ENCODE measurements at regions not wholly inside any gene's neighbourhood (a gene's known extent, or its start where the extent isn't known, plus 50 kb on each side); places are given as distances from the start of the nearest gene placed in this dataset.
"Not testable (repeated sequence)": the region's sequence is repeated elsewhere in the genome, so short reads cannot be mapped to it uniquely, and the experiment has no call there.

DNA sequence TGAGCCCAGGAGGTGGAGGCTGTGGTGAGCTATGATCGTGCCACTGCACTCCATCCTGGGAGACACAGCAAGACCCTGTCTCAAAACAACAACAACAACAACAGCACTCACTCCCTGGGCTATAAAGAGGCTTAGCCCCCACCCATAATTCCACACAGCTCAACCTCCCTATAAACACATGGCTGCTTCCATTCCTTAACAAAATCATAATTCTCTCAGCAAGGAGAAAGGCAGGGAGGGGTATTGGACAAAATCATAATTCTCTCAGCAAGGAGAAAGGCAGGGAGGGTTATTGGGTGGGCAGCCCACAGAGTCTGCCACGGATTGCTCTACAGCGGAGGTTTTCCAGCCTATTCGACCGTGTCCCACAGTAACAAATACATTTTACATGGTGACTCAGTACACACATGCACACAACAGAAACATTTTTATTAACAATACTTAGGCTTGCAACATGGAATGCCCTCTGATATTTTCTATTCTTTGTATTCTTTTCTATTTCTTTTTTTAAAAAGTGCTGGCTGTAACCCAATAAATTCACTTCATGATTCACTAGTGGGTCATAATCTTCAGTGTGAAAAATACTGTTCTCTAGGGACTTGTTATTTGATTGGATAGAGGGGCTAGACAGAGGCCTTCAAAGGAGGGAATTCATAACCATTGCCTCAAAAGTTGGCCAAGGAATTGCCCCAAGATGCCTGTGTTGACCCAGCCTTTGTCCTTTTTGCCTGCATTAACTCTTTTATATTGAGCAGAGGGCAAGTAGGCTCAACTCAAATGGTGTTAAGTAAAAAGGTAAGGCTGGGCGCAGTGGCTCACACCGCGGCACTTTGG is 50.6 kb upstream of the ZMYND8 start:
- DNase-seq (ENCODE audit: low spot score), result no peak

GRCh38 chr20:47411161-47411560 is 54.7 kb upstream of the ZMYND8 start:
- DNase-seq (ENCODE audit: low spot score), result no peak

DNA sequence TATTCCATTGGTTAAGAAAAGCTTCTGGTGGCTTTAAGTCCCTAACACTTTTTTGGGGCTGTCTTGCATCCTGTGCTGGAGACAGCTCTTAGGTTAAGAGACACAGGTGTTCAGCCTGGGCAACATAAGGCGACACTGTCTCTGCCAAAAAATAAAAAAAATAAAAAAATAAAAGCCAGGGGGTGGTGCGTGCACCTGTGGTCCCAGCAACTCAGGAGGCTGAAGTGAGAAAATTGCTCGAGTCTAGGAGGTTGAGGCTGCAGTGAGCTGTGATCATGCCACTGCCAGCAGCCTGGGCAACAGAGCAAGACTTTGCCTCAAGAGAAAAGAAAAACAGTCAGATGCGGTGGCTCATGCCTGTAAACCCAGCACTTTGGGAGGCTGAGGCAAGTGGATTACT is 55.6 kb upstream of the ZMYND8 start:
- DNase-seq (ENCODE audit: low spot score), result no peak

DNA sequence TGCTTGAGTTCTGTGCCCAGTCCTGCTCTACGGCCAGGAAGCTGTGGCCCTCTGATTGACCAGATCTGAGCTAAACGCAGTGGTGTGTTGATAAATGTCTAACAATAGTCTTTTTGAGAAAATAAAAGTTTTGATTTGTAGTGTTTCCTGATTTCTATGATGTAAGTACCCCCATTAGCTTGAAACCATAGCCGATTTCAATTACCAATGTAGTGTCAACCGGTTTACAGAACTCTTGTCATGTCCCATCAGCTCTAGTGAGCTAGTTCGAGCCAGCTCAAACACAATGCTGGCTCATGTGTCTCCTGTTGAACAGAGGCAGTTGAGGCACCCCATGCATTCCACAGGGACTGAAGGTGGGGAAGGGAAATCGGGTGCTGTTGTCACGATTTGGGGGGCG is 56.7 kb upstream of the ZMYND8 start:
- DNase-seq (ENCODE audit: low spot score), result no peak

GRCh38 chr20:47417245-47418068 is 61.0 kb upstream of the ZMYND8 start:
- DNase-seq (ENCODE audit: low spot score), result no peak

DNA sequence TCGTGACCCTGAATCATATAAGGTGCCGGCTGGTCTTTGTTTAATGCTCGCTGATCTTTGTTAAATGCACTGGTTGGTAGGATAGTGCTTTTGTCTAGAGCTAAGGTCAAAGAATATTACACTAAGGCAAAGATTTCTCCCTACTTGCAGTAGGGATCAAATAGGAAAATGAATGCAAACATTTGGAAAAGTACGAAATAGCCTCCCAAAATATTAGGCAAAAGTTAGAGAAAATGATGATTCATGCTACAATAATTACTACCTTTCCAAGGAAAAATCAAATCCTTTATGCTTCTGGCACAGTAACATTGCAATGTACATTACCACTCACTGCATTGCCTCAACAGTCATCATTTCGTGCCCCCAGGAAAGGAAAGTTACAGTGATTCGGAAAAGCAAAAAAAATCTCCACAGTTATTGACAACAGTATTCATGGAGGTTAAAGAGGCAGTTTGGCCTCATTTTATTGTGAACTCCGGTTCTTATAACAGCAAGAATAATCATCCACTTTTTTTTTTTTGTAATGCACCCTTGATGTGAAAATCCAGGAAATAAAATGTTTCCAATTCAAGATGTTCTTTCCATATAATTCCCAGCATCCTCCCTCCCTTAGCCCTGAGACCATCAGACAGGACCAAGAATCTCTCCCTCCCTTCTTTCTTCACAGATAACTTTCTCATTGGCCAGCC is 61.7 kb upstream of the ZMYND8 start:
- no peak for DNase-seq (ENCODE audit: low spot score)

- no peak for DNase-seq (ENCODE audit: low spot score)
These were observed 63.5 kb upstream of the ZMYND8 start for GRCh38 chr20:47419953-47420514.

GRCh38 chr20:47421076-47421475 is 64.6 kb upstream of the ZMYND8 start:
- DNase-seq (ENCODE audit: low spot score), result no peak

DNA sequence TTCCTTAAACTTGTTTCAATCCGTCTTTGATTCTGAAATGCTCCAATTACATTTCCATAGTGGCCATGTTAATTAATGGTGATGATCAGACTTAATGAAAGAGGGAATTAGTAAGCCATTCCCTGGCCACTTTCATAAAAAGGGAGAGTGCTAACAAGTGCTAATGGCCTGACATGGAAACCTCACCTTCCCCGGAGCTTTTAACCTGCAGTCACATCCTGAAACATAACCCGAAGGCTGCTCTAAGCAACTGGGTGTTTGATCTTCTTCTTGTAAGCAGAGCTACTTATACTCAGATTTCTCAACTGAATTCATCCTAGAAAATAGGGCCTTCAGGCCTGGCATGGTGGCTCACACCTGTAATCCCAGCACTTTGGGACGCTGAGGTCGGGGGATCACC is 67.1 kb upstream of the ZMYND8 start:
- DNase-seq (ENCODE audit: low spot score), result no peak

- DNase-seq (ENCODE audit: low spot score), result no peak
These were observed 70.6 kb upstream of the ZMYND8 start for GRCh38 chr20:47427067-47427466.

GRCh38 chr20:47427746-47428145 is 71.2 kb upstream of the ZMYND8 start:
- DNase-seq (ENCODE audit: low spot score), result no peak

DNA sequence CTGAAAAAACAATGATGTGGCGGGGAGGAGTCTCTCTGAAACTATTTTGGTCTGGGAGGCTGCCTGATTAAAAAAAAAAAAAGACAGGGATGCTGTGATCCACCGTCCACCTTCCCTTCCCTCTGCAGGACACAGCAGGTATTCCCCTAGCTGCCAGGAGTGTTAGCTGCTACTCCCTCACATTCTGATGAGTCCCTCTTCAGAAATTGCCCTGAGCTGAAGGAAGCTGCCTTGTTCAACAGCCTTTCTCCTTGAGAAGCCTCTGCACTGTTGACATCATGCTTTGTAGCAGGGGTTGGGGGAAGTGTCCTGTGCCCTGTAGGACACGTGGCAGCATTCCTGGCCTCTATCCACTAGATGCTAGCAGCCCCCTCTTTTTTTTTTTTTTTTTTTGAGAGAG is 71.7 kb upstream of the ZMYND8 start:
- DNase-seq (ENCODE audit: low spot score), result no peak

GRCh38 chr20:47428851-47429336 is 72.4 kb upstream of the ZMYND8 start:
- DNase-seq (ENCODE audit: low spot score), result no peak

DNA sequence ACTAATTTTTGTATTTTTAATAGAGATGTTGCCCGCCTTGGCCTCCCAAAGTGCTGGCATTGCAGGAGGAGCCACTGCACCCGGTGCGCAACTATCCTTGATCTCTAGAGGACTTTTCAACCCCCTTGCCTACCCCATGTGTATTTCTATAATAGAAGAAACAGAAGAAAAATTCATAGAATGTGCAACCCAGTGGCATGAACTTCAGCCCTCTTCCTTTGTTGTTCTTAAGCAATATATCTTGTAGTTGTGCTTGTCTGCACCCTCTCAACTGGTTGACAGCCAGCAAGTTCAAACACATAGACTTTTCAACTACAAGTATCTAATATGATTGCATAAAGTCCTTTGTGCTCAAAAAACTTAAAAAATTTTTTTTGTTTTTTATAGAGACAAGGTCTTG is 72.3 kb upstream of the NCOA3 start:
- DNase-seq (ENCODE audit: low spot score), result no peak

DNA sequence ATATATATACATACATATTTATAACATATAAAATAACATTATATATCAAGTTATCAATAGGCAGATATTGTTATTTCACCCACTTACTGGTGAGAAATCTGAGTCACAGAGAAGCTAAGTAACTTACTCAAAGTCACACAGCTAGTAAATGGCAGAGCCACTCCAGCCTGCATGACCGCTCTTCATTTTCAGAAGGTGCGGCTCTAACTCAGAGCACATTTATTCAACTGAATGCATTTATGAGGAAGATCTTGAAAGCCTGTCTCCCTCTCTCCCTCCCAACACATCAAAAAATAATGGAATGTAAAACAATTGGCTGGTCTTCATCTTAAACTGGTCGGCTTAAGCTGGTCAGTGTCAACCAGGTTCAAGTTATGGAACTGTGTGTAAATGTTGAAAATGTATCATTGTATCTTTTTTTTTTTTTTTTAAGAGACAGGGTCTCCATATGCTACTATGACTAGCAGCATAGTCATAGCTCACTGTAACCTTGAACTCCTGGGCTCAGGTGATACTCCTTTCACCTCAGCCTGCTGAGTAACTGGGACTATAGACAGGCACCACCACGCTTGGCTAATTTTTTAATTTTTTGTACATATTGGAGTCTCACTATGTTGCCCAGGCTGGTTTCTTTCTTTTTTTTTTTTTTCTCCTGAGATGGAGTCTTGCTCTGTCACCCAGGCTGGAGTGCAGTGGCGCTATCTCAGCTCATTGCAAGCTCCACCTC is 70.7 kb upstream of the NCOA3 start:
- DNase-seq (ENCODE audit: low spot score), result no peak

- DNase-seq (ENCODE audit: low spot score), result no peak
These were observed 68.9 kb upstream of the NCOA3 start for GRCh38 chr20:47432834-47433210.

- DNase-seq (ENCODE audit: low spot score), result not testable (repeated sequence)
These were observed 67.4 kb upstream of the NCOA3 start for GRCh38 chr20:47434128-47434779.

- no peak for DNase-seq (ENCODE audit: low spot score)
These were observed 63.0 kb upstream of the NCOA3 start for GRCh38 chr20:47438464-47439381.

- peak; percentile 74 for DNase-seq (ENCODE audit: low spot score)
These were observed 60.6 kb upstream of the NCOA3 start for GRCh38 chr20:47440857-47441773.

Data from hepatic stellate cell (primary cell).